ENCODE measurements at regions not wholly inside any gene's neighbourhood (a gene's known extent, or its start where the extent isn't known, plus 50 kb on each side); places are given as distances from the start of the nearest gene placed in this dataset.

- TF ChIP-seq CTCF (IDR thresholded peaks at IDR 0.05; ENCODE audit: low read depth, low read length) (no peak), POLR2A (IDR thresholded peaks at IDR 0.05; ENCODE audit: extremely low read depth, insufficient read length) (no peak)
Observed at GRCh38 chr1:190752131-190752530, 274.5 kb upstream of the BRINP3 start.

Measured in NB4 (cell line).